Astrocyte (in vitro differentiated cells and primary cell): ENCODE measurements at regions not wholly inside any gene's neighbourhood (a gene's known extent, or its start where the extent isn't known, plus 50 kb on each side); places are given as distances from the start of the nearest gene placed in this dataset.

Source experiments
- DNase-seq: peaks from one replicate; pipeline ENCODE4 v3.0.0-alpha.2; 2010; ENCODE audit warnings: low read depth
- FAIRE-seq: peaks from 2 replicates; lab custom pipeline; 2011; peaks lifted over from hg19 to GRCh38; lab: Jason Lieb, UNC
- H2AFZ ChIP-seq: 2 replicates; pipeline ENCODE4 v1.6.0; 2012; ENCODE audit warnings: low read depth, low read length, inconsistent platforms
- H3K27ac ChIP-seq: 2 replicates; pipeline ENCODE4 v1.5.1; 2011; ENCODE audit warnings: low read depth, low read length, inconsistent platforms
- H3K27me3 ChIP-seq: 2 replicates; pipeline ENCODE4 v1.6.0; 2011; ENCODE audit warnings: low read length, inconsistent platforms; ENCODE audit not compliant: insufficient read depth
- H3K36me3 ChIP-seq: 2 replicates; pipeline ENCODE4 v1.5.1; 2011; ENCODE audit warnings: low read length, inconsistent platforms; ENCODE audit not compliant: insufficient read depth
- H3K4me1 ChIP-seq: 2 replicates; pipeline ENCODE4 v1.5.1; 2011; ENCODE audit warnings: low read length, inconsistent platforms; ENCODE audit not compliant: insufficient read depth
- H3K4me2 ChIP-seq: 2 replicates; pipeline ENCODE4 v1.6.0; 2012; ENCODE audit warnings: low read length, inconsistent platforms
- H3K4me3 ChIP-seq: 2 replicates; pipeline ENCODE4 v1.5.1; 2011; ENCODE audit warnings: low read depth, mild to moderate bottlenecking, low read length, inconsistent platforms; ENCODE audit not compliant: insufficient read depth
- H3K79me2 ChIP-seq: 2 replicates; pipeline ENCODE4 v1.6.0; 2012; ENCODE audit warnings: mild to moderate bottlenecking, low read length, inconsistent platforms; ENCODE audit not compliant: insufficient read depth
- H3K9ac ChIP-seq: 2 replicates; pipeline ENCODE4 v1.6.0; 2012; ENCODE audit warnings: mild to moderate bottlenecking, low read length, inconsistent platforms
- H3K9me3 ChIP-seq: 2 replicates; pipeline ENCODE4 v1.5.1; 2012; ENCODE audit warnings: low read depth, mild to moderate bottlenecking, low read length, inconsistent platforms; ENCODE audit not compliant: insufficient read depth
- H4K20me1 ChIP-seq: 2 replicates; pipeline ENCODE4 v1.6.0; 2012; ENCODE audit warnings: low read length, inconsistent platforms; ENCODE audit not compliant: insufficient read depth
- H3K27ac Mint-ChIP-seq: one replicate; pipeline ENCODE4 v1.8.0; 2021; ENCODE audit warnings: mild to moderate bottlenecking, mixed read lengths; ENCODE audit not compliant: unreplicated experiment
- H3K27me3 Mint-ChIP-seq: one replicate; pipeline ENCODE4 v1.8.0; 2021; ENCODE audit warnings: low read depth, mixed read lengths; ENCODE audit not compliant: unreplicated experiment
- H3K36me3 Mint-ChIP-seq: one replicate; pipeline ENCODE4 v1.8.0; 2021; ENCODE audit warnings: low read depth, mixed read lengths; ENCODE audit not compliant: unreplicated experiment
- H3K4me1 Mint-ChIP-seq: one replicate; pipeline ENCODE4 v1.8.0; 2021; ENCODE audit warnings: low read depth, mixed read lengths; ENCODE audit not compliant: unreplicated experiment
- H3K4me3 Mint-ChIP-seq: one replicate; pipeline ENCODE4 v1.8.0; 2021; ENCODE audit warnings: mild to moderate bottlenecking, moderate library complexity, mixed read lengths; ENCODE audit not compliant: unreplicated experiment
- H3K9me3 Mint-ChIP-seq: one replicate; pipeline ENCODE4 v1.8.0; 2021; ENCODE audit warnings: mild to moderate bottlenecking, mixed read lengths; ENCODE audit not compliant: unreplicated experiment
- CTCF ChIP-seq: IDR thresholded peaks from 2 replicates; pipeline ENCODE4 v1.5.1; 2011; ENCODE audit warnings: low read depth, mild to moderate bottlenecking, inconsistent platforms, low read length, moderate library complexity; ENCODE audit not compliant: insufficient read depth
- EZH2 ChIP-seq: IDR thresholded peaks from 2 replicates; pipeline ENCODE4 v1.6.1; 2012; ENCODE audit warnings: mild to moderate bottlenecking, low read length, inconsistent platforms; ENCODE audit not compliant: insufficient read depth

GRCh38 chr2:8146132-8147005, 535.5 kb upstream of the ID2 start:
- H3K36me3 Mint-ChIP-seq: no peaks in the 10 kb centered on the region

GRCh38 chr2:8148260-8149006, 533.4 kb upstream of the ID2 start:
- Histone ChIP-seq H3K27ac (peak overlapping the region; percentile 76), H3K36me3 (no peaks in the 10 kb centered on the region), H3K4me1 (peaks cover 37% of the 10 kb centered on the region), H3K9me3 (no peaks in the 10 kb centered on the region), H2AFZ (no peak overlapping the region), H3K4me3 (no peak overlapping the region), H3K27me3 (no peaks in the 10 kb centered on the region), H3K4me2 (peak overlapping the region; percentile 43), H4K20me1 (no peaks in the 10 kb centered on the region), H3K79me2 (no peaks in the 10 kb centered on the region), H3K9ac (peak overlapping the region; percentile 20)
- H3K27ac Mint-ChIP-seq: peak overlapping the region; percentile 28
- DNase-seq (peak; percentile 95), FAIRE-seq (peak; percentile 69)
- no peaks in the 10 kb centered on the region for H3K36me3 Mint-ChIP-seq
- H3K4me3 Mint-ChIP-seq: no peak overlapping the region
- H3K27me3 Mint-ChIP-seq: peaks cover 2% of the 10 kb centered on the region
- no peaks in the 10 kb centered on the region for H3K9me3 Mint-ChIP-seq
- TF ChIP-seq CTCF (no peak), EZH2 (no peak)
- peaks cover 19% of the 10 kb centered on the region for H3K4me1 Mint-ChIP-seq

More at GRCh38 chr2:8146132-8147005, 535.5 kb upstream of the ID2 start:
- Histone ChIP-seq H2AFZ (no peak overlapping the region), H3K27ac (no peak overlapping the region), H3K4me1 (peaks cover 37% of the 10 kb centered on the region), H3K36me3 (no peaks in the 10 kb centered on the region), H3K9me3 (no peaks in the 10 kb centered on the region), H3K4me2 (no peak overlapping the region), H3K27me3 (no peaks in the 10 kb centered on the region), H3K4me3 (no peak overlapping the region), H3K79me2 (no peaks in the 10 kb centered on the region), H3K9ac (no peak overlapping the region), H4K20me1 (no peaks in the 10 kb centered on the region)
- Mint-ChIP-seq H3K27ac (no peak overlapping the region), H3K4me3 (no peak overlapping the region), H3K4me1 (peaks cover 19% of the 10 kb centered on the region), H3K27me3 (peaks cover 2% of the 10 kb centered on the region), H3K9me3 (no peaks in the 10 kb centered on the region)
- DNase-seq (no peak), FAIRE-seq (no peak)
- TF ChIP-seq CTCF: no peak
- no peak for TF ChIP-seq EZH2
